Amniotic epithelial cell (primary cell): ENCODE measurements at regions not wholly inside any gene's neighbourhood (a gene's known extent, or its start where the extent isn't known, plus 50 kb on each side); places are given as distances from the start of the nearest gene placed in this dataset.
A peak's percentile ranks its signal among the peaks of the same experiment; 100 is the strongest.
"Not testable (repeated sequence)": the region's sequence is repeated elsewhere in the genome, so short reads cannot be mapped to it uniquely, and the experiment has no call there.

ENCODE experiments used
- DNase-seq: peaks from one replicate; pipeline ENCODE4 v3.0.0-alpha.2; 2010; ENCODE audit warnings: low read depth

DNA sequence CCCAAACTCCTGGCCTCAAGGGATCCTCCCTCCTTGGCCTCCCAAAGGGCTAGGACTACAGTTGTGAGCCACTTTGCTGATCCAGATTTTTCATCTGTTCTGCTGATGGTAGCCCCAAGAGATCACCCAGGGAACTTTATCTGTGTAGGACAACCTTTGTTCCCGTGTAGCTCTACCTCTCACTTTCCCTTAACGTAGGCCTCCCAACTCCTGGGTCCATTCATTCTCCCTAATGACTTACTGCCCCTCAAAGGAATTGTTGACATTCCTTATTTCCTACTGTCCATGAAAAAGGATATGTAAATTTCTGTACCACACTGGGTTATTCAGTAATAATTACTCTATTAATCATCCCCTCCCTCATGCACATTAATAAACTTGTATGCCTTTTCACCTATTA, 51.0 kb upstream of the PHF24 start:
- DNase-seq: no peak

GRCh38 chr9:34899535-34900158, 58.4 kb upstream of the PHF24 start:
- peak; percentile 66 for DNase-seq

- no peak for DNase-seq
Observed at GRCh38 chr9:34898846-34899245, 59.2 kb upstream of the PHF24 start.

DNA sequence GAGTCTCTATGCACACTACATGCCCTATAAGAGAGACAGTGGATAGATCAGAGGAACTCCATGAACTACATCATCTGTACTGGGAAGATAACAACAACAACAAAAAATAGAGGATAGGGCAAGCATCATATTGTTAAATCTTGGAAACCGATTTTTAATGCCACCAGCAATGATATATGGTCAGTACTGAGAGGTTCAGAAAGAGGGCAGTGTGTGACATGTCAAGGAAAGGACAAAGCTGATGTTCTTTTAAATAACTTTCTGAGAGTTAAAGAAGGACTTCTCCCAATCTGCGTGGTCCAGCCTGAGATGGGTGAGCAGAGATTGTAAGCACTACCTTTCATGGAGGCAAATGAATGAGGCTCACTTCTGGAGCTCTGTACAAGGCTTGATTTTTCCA, 62.0 kb upstream of the PHF24 start:
- no peak for DNase-seq

GRCh38 chr9:34892886-34893285, 65.2 kb upstream of the PHF24 start:
- DNase-seq: peak; percentile 9

DNA sequence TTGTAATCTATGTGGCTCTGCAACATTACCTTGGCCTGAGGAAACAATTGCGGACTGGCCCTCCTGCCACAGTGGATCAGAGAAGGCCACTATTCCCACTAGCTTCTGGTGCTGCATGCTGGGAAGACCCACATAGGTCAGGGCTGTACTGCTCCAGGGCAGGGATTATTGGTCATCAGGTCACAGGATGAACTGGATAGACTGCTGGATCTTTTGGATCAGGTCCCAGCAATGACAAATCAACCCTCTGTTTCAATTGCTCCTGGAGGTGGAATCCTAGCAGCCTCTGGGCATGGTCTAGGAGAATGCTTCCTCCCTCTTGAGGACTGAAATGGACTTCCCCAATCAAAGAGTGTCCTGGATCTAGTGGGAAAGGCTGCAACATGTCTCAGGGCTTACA, 66.7 kb upstream of the PHF24 start:
- no peak for DNase-seq

DNA sequence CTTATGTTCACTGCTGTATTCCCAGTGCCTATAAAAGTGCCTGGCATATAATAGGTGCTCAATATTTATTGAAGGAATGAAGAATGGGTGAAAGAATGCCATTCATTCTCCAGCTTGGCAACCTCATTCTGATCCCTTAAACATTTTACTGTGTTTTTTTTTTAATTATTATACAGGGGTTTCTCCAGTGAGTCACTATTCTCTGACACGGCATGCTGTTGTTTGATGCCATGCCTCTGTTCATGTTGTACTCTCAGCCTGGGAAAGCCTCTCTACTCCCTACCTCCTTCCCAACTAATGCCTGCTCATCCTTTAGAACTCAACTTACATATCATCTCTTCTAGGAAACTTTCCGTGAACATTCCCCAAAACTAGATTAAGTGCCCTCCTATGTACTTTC, 70.2 kb upstream of the PHF24 start:
- DNase-seq: no peak

DNA sequence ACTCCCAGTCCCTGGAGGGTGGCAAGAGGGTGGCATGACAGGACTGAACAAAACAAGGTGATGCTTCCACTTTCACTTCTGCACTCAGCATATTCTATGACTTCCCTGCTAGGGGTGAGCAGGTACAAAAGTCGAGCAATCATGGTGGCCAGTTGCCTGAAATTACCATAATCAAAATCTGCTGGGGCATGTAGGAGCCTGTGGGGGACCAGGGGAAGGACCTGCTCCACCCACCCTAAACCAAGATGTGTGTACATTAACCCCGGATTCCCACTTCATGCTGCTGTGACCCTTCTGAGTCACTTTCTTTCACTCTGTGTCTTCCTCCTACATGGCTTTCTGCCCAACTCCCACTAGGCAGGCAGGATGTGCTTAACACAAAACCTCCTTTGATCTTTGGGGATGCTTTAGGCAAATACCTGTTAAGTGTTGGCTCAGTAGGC, 73.3 kb upstream of the PHF24 start:
- no peak for DNase-seq

DNA sequence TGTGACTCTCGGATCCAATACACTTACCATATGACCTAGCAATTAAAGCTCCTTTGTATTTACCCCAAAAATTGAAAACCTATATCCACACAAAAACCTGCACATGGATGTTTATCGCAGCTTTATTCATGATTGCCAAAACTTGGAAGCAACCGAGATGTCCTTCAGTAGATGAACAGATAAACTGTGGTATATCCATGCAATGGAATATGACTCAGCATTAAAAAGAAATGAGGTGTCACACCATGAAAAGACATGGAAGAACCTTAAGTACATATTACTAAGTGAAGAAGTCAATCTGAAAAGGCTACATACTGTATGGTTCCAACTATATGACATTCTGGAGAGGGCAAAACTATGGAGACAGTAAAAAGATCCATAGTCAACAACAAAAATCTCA, 82.0 kb upstream of the PHF24 start:
- no peak for DNase-seq

DNA sequence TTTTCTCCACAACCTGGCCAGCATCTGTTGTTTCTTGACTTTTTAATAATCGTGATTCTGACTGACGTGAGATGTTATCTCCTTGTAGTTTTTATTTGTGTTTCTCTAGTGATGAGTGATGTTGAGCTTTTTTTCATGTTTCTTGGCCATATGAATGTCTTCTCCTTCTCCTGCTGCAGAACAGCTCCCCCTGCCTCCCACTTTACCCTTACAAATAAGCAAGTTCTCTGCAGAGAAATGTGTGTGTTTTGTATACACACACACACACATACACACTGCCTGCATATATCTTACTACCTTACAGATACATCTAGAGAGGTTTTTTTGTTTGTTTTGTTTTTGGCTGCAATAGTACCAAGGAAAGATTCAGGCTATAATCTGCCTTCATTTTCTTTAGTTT, 88.7 kb upstream of the PHF24 start:
- peak; percentile 47 for DNase-seq

DNA sequence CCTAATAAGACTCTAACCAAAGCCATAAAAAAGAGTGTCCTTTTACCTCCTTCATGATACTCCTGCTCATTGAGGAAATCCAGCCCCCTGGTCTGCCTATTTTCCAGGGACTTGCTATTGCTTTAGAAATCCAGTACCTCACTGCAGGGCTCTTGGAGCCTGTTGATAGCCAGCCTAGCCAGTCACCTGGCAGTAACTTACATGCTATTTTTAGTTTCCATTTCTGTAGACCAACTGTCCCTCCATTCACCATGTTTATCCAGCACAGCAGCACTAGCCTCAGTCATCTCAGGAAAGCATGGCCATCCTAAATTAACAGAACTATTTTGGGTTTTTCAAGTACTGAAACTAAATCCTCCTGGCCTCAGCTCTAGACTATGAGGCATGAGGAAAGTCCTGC, 91.5 kb upstream of the PHF24 start:
- no peak for DNase-seq

DNA sequence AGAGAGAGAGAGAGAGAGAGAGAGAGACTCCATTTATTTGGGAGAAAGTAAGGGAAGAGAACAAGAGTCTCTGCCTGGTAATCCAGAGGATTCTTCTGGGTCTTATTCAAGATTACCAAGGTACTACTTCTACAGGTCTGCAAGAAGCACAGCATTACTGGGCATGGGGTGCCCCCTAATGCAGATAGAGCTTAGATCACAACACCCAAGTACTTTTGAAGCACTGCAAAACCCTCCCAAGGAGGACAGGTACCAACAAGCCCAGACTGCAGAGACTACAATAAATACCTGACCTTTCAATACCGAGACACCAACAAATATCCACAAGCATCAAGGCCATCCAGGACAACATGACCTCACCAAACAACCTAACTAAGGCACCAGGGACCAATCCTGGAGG, 94.7 kb upstream of the PHF24 start:
- no peak for DNase-seq

- no peak for DNase-seq
Observed at GRCh38 chr9:34862836-34863235, 95.2 kb upstream of the PHF24 start.

DNA sequence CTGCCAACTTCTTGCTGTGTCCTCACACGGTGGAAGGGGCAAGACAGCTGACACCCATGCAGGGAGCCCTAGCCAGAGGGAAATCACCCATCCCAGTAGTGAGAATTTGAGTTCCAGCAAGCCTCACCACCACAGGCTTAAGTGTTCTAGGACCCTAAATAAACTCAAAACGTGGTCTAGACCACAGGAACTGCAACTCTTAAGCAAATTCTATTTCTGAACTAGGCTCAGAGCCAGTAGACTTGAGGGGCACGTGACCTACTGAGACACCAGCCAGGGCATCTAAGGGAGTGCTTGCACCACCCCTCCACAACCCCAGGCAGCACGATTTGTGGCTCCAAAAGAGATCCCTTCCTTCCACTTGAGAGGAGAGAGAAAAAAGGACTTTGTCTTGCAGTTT, 96.0 kb upstream of the PHF24 start:
- peak; percentile 0 for DNase-seq

DNA sequence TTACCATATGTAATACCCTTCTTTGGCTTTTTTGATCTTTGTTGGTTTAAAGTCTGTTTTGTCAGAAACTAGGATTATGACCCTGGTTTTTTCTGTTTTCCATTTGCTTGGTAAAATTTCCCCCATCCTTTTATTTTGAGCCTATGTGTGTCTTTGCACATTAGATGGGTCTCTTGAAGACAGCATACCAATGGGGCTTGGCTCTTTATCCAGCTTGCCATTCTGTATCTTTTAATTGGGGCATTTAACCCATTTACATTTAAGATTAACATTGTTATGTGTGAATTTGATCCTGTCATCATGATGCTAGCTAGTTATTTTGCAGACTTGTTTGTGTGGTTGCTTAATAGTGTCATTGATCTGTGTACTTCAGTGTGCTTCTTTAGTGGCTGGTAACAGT, 103.1 kb upstream of the PHF24 start:
- DNase-seq: not testable (repeated sequence)

DNA sequence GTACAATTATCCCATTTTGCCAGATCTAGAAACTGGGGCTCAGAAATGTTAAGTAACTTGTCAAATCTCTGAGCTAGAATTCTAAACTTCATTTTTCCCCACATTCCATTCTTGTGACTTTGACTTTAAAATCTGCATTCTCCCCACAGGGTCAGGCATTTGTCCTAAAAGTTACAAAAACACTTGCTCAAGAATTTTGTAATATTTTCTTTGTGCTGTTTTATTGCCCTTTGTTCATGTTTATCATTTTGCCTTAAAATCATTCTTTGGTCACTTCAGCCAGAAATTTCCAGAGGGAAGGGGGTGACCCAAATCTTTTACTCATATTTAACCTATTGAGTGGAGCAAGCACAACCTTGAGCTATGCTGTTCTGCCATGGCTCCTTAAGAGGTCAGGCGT, 120.1 kb upstream of the CCL21 start:
- no peak for DNase-seq

DNA sequence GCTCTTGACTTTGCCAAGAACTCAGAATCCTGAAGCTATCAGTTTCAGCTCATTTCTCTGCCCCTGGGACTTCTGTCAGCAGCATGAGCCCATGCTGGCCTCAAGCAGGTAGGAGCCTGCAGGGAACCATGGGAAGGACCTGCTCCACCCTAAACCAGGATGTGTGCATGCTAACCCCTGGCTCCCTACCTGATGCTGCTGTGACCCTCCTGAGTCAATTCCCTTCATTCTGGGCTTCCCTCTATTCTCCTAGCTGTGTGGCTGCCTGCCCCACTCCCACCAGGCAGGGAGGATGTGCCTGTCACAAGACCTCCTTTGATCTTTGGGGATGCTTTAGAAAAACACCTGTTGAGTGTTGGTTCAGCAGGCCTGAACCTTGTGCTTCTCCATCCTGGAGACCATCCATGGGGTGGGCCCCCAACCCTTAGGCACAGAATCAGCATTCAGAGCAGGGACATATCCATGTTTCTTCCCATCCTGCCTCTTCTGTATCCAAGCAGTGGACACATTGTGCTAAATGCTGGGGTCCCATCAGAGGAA, 117.1 kb upstream of the CCL21 start:
- DNase-seq: no peak

- no peak for DNase-seq
Observed at GRCh38 chr9:34825775-34826174, 115.8 kb upstream of the CCL21 start.

- no peak for DNase-seq
Observed at GRCh38 chr9:34823778-34824177, 113.8 kb upstream of the CCL21 start.

- DNase-seq: no peak
Observed at GRCh38 chr9:34810187-34810524, 100.2 kb upstream of the CCL21 start.

DNA sequence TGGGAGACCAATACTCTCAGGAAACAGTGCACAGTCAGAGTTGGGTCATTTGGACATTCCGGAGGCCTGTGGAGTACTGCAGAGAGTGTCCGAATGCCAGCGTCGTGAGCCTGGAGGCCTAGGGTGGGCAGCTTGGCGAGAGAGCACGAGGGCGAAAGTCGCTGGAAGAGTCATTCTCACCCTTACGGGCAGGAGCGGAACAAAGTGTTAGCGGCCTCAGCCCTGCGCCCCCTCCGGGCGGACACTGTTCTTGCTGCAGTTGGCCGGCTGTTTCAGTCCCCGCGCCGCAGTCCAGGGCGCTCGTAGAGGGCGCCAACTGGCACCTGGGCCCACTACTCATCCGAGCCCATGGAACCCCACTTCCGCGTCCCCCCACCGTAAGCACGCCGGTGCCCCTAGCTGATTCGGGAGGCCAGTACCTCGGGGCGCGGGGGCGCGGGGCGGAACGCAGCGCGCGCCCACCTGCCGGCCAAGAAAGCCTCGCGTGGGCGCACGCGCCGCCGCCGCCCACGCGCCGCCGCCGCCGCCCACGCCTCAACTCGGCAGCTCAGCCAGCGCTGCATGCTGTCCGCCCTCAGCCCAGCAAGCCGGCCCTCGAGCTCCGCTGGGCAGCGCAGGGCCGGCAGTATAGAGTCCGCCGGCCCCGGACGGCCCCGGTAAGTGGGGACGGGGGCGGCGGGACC, 99.7 kb upstream of the CCL21 start:
- peak; percentile 2 for DNase-seq

DNA sequence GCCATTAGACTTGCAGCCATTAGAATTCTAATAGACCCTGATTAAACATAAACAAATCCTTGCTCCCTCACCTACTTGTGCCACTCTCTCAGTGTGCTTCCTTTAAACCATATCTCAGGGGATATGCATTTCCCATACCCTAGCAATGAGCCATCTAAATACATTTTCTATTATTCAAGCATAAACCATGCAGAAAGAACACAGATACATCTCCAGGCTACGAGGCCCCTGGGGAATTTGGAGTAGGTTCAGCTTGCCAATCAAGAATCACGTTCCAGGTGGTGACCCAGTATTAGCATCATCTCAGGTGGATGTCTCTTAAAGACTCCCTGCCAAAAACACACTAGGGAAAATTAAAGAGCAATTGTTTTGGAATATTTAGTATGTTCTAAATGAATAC, 93.0 kb upstream of the CCL21 start:
- no peak for DNase-seq

DNA sequence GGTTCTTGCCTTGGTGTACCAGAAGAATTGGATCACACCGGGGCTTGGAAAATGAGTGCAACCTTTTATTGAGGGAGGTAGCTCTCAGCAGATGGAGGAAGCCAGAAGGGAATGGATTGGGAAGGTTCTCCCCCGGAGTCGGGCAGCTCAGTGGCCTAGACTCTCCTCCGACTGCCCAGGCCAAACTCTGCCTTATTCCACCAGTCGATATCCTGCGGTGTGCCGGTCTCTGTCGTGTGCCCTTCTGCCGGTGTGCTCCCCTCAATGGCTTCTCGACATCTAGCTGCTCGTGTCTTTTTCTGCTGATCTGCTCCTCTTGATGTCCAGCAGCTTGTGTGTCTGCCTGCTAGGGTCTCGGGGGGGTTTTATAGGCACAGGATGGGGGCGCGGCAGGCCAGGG, 87.4 kb upstream of the CCL21 start:
- DNase-seq: no peak

DNA sequence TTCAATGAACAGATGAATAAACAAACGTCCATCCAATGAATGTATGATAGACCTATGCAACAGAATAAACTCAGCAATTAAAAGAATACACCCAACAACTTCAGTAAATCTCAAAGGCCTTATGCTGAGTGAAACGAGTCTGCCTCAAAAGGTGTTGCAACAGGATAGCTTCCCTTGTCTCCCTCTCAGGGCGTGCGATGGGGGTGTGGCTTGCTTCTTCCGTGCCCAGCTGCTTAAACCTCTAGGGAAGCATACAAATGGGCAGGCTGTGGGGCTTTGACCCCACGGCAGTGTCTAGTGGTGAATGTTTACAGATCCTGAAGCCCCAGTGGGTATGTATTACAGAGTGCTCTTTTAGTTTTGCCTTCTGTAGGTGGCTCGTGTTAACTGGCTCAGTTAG, 87.0 kb upstream of the CCL21 start:
- DNase-seq: no peak
